SU-DHL-6 (cell line): ENCODE measurements at regions not wholly inside any gene's neighbourhood (a gene's known extent, or its start where the extent isn't known, plus 50 kb on each side); places are given as distances from the start of the nearest gene placed in this dataset.
"Not testable (repeated sequence)": the region's sequence is repeated elsewhere in the genome, so short reads cannot be mapped to it uniquely, and the experiment has no call there.

Experiments used
- H2AFZ ChIP-seq: fragments of 200-600 bp; sonication (generic); 2 replicates; pipeline ENCODE4 v1.6.1; 2014; ENCODE audit warnings: low read depth, mild to moderate bottlenecking, moderate library complexity, mixed read lengths, antibody characterized with exemption, low read length; ENCODE audit not compliant: severe bottlenecking
- H3F3A ChIP-seq: fragments of 200-600 bp; shearing (Covaris generic); 2 replicates; pipeline ENCODE4 v1.6.0; 2016; ENCODE audit warnings: antibody characterized with exemption, mild to moderate bottlenecking; ENCODE audit not compliant: insufficient read depth
- H3K27ac ChIP-seq: fragments of 200-600 bp; sonication (generic); 2 replicates; pipeline ENCODE4 v1.5.1; 2016; ENCODE audit warnings: low read depth, mild to moderate bottlenecking, low read length, moderate library complexity, mixed read lengths
- H3K27me3 ChIP-seq: fragments of 200-600 bp; sonication (generic), shearing (Covaris generic); 2 replicates; pipeline ENCODE4 v1.6.0; 2014; ENCODE audit warnings: mild to moderate bottlenecking, low read length
- H3K36me3 ChIP-seq: fragments of 200-600 bp; sonication (generic); 2 replicates; pipeline ENCODE4 v1.6.1; 2014; ENCODE audit warnings: mild to moderate bottlenecking, low read length, mixed read lengths
- H3K4me2 ChIP-seq: fragments of 300-600, 200-600 bp; shearing (Covaris generic), sonication (generic); 2 replicates; pipeline ENCODE4 v1.6.0; 2014; ENCODE audit warnings: low read length, low read depth, mild to moderate bottlenecking; ENCODE audit not compliant: poor library complexity, severe bottlenecking
- H3K4me3 ChIP-seq: fragments of 200-600 bp; sonication (generic); 2 replicates; pipeline ENCODE4 v1.5.1; 2014; ENCODE audit warnings: antibody characterized with exemption, low read length, mild to moderate bottlenecking, mixed read lengths; ENCODE audit not compliant: insufficient read depth, poor library complexity, severe bottlenecking
- H3K79me2 ChIP-seq: fragments of 200-600 bp; sonication (generic); 2 replicates; pipeline ENCODE4 v1.6.1; 2014; ENCODE audit warnings: mild to moderate bottlenecking, low read length, moderate library complexity; ENCODE audit not compliant: insufficient read depth
- H3K9ac ChIP-seq: fragments of 200-600 bp; sonication (generic); 2 replicates; pipeline ENCODE4 v1.7.0; 2014; ENCODE audit warnings: mild to moderate bottlenecking, low read length
- H3K9me2 ChIP-seq: fragments of 200-600 bp; sonication (generic); replicated peaks from 2 replicates; pipeline ENCODE4 v1.6.1; 2014; ENCODE audit warnings: low read length; ENCODE audit not compliant: insufficient read depth
- H3K9me3 ChIP-seq: fragments of 200-600 bp; sonication (generic); 2 replicates; pipeline ENCODE4 v1.6.1; 2014; ENCODE audit warnings: low read length, mixed read lengths; ENCODE audit not compliant: insufficient read depth
- H4K20me1 ChIP-seq: fragments of 200-600 bp; sonication (generic); 2 replicates; pipeline ENCODE4 v1.6.1; 2014; ENCODE audit warnings: low read depth, mild to moderate bottlenecking, antibody characterized with exemption, low read length, moderate library complexity, mixed read lengths
- CTCF ChIP-seq: fragments of 200-600 bp; sonication (generic); IDR thresholded peaks from one replicate; pipeline ENCODE4 v1.5.1; 2017; ENCODE audit warnings: antibody characterized with exemption, mild to moderate bottlenecking, low read length, moderate library complexity; ENCODE audit not compliant: insufficient read depth, poor library complexity, severe bottlenecking
- EZH2phosphoT487 ChIP-seq: fragments of 200-600 bp; sonication (generic), shearing (Covaris generic); conservative IDR thresholded peaks from 2 replicates; pipeline ENCODE4 v1.6.1; 2018; ENCODE audit warnings: mild to moderate bottlenecking, antibody characterized with exemption, low read length, moderate library complexity, mixed read lengths

- Histone ChIP-seq H3K27me3 (no peaks in the 10 kb centered on the region), H3K36me3 (no peaks in the 10 kb centered on the region), H2AFZ (no peak overlapping the region), H3K79me2 (no peaks in the 10 kb centered on the region), H3F3A (no peaks in the 10 kb centered on the region), H3K4me3 (no peak overlapping the region), H3K4me2 (no peak overlapping the region), H3K9me2 (no peaks in the 10 kb centered on the region), H3K27ac (no peak overlapping the region), H3K9ac (no peak overlapping the region), H3K9me3 (no peaks in the 10 kb centered on the region), H4K20me1 (no peaks in the 10 kb centered on the region)
- TF ChIP-seq CTCF: no peak
- no peak for TF ChIP-seq EZH2phosphoT487
Observed at GRCh38 chr16:75868636-75869632, 142.6 kb upstream of the CPHXL start.

- not testable (repeated sequence) for H3K27me3 ChIP-seq, H3F3A ChIP-seq, H3K9me3 ChIP-seq, H3K9me2 ChIP-seq, H4K20me1 ChIP-seq, H2AFZ ChIP-seq, H3K4me3 ChIP-seq, H3K36me3 ChIP-seq, H3K4me2 ChIP-seq, H3K9ac ChIP-seq, H3K27ac ChIP-seq, H3K79me2 ChIP-seq
Observed at GRCh38 chr16:75881280-75881679, 155.0 kb upstream of the CPHXL start.

- TF ChIP-seq CTCF (no peak), EZH2phosphoT487 (no peak)
- H2AFZ ChIP-seq: no peak overlapping the region
- H3K9me2 ChIP-seq: no peaks in the 10 kb centered on the region
- H3F3A ChIP-seq: no peaks in the 10 kb centered on the region
- H4K20me1 ChIP-seq: no peaks in the 10 kb centered on the region
- no peak overlapping the region for H3K4me3 ChIP-seq
- no peaks in the 10 kb centered on the region for H3K27me3 ChIP-seq
- no peak overlapping the region for H3K27ac ChIP-seq
- no peaks in the 10 kb centered on the region for H3K36me3 ChIP-seq
- no peaks in the 10 kb centered on the region for H3K79me2 ChIP-seq
- H3K9ac ChIP-seq: no peak overlapping the region
- H3K4me2 ChIP-seq: no peak overlapping the region
- no peaks in the 10 kb centered on the region for H3K9me3 ChIP-seq
Observed at GRCh38 chr16:75899163-75899562, 172.9 kb upstream of the CPHXL start.

GRCh38 chr16:75908331-75909117 is 182.2 kb upstream of the CPHXL start:
- H3K27me3 ChIP-seq: no peaks in the 10 kb centered on the region
- no peak overlapping the region for H3K4me3 ChIP-seq
- H4K20me1 ChIP-seq: no peaks in the 10 kb centered on the region
- H3F3A ChIP-seq: no peaks in the 10 kb centered on the region
- H3K9me2 ChIP-seq: no peaks in the 10 kb centered on the region
- H3K9me3 ChIP-seq: no peaks in the 10 kb centered on the region
- no peak overlapping the region for H3K9ac ChIP-seq
- no peaks in the 10 kb centered on the region for H3K36me3 ChIP-seq
- H3K79me2 ChIP-seq: no peaks in the 10 kb centered on the region
- H3K27ac ChIP-seq: no peak overlapping the region
- TF ChIP-seq EZH2phosphoT487 (no peak), CTCF (no peak)
- H3K4me2 ChIP-seq: no peak overlapping the region
- no peak overlapping the region for H2AFZ ChIP-seq
